OCI-LY1 (cell line): ENCODE measurements at regions not wholly inside any gene's neighbourhood (a gene's known extent, or its start where the extent isn't known, plus 50 kb on each side); places are given as distances from the start of the nearest gene placed in this dataset.

Experiments
- H2AFZ ChIP-seq: fragments of 200-600 bp; sonication (generic), shearing (Covaris generic); 2 replicates; pipeline ENCODE4 v1.6.0; 2014; ENCODE audit warnings: antibody characterized with exemption, mild to moderate bottlenecking, low read length
- H3F3A ChIP-seq: fragments of 200-600 bp; sonication (generic), shearing (Covaris generic); 2 replicates; pipeline ENCODE4 v1.6.0; 2014; ENCODE audit warnings: mild to moderate bottlenecking, antibody characterized with exemption, low read length, moderate library complexity; ENCODE audit not compliant: insufficient read depth
- H3K27ac ChIP-seq: fragments of 200-600 bp; sonication (generic); 2 replicates; pipeline ENCODE4 v1.5.1; 2014; ENCODE audit warnings: low read length, mixed run types, mild to moderate bottlenecking, low read depth; ENCODE audit not compliant: poor library complexity, severe bottlenecking
- H3K27me3 ChIP-seq: fragments of 200-600 bp; sonication (generic); 2 replicates; pipeline ENCODE4 v1.6.0; 2014; ENCODE audit warnings: antibody characterized with exemption, mild to moderate bottlenecking, low read length, moderate library complexity; ENCODE audit not compliant: insufficient read depth
- H3K36me3 ChIP-seq: fragments of 200-600 bp; sonication (generic); 2 replicates; pipeline ENCODE4 v1.6.1; 2014; ENCODE audit warnings: mild to moderate bottlenecking, antibody characterized with exemption, low read length, moderate library complexity, mixed read lengths; ENCODE audit not compliant: insufficient read depth
- H3K4me1 ChIP-seq: fragments of 200-600 bp; sonication (generic); 2 replicates; pipeline ENCODE4 v1.5.1; 2014; ENCODE audit warnings: mild to moderate bottlenecking, low read length, moderate library complexity; ENCODE audit not compliant: insufficient read depth, severe bottlenecking
- H3K4me2 ChIP-seq: fragments of 200-600 bp; sonication (generic), shearing (Covaris generic); 2 replicates; pipeline ENCODE4 v1.6.1; 2014; ENCODE audit warnings: low read length
- H3K4me3 ChIP-seq: fragments of 200-600 bp; sonication (generic); 2 replicates; pipeline ENCODE4 v1.5.1; 2014; ENCODE audit warnings: low read length, low read depth, mild to moderate bottlenecking, mixed read lengths; ENCODE audit not compliant: poor library complexity, severe bottlenecking
- H3K79me2 ChIP-seq: fragments of 200-600 bp; shearing (Covaris generic); 2 replicates; pipeline ENCODE4 v1.6.1; 2016; ENCODE audit warnings: mixed run types, low read length, mixed read lengths; ENCODE audit not compliant: insufficient read depth
- H3K9ac ChIP-seq: fragments of 200-600 bp; sonication (generic), shearing (Covaris generic); 2 replicates; pipeline ENCODE4 v1.6.1; 2014; ENCODE audit warnings: mild to moderate bottlenecking, low read length, mixed read lengths
- H3K9me2 ChIP-seq: fragments of 200-600 bp; sonication (generic), shearing (Covaris generic); 2 replicates; pipeline ENCODE4 v1.6.1; 2014; ENCODE audit warnings: low read depth, mild to moderate bottlenecking, low read length, mixed read lengths
- H3K9me3 ChIP-seq: fragments of 200-600 bp; shearing (Covaris generic); 2 replicates; pipeline ENCODE4 v1.6.1; 2014; ENCODE audit warnings: low read length, mixed read lengths
- H4K20me1 ChIP-seq: fragments of 200-600 bp; sonication (generic), shearing (Covaris generic); 2 replicates; pipeline ENCODE4 v1.6.0; 2016; ENCODE audit warnings: mild to moderate bottlenecking, low read length; ENCODE audit not compliant: insufficient read depth
- CTCF ChIP-seq: fragments of 200-600 bp; sonication (generic), shearing (Covaris generic); IDR thresholded peaks from 2 replicates; pipeline ENCODE4 v1.5.1; 2017; ENCODE audit warnings: mild to moderate bottlenecking, antibody characterized with exemption, low read length, moderate library complexity, mixed read lengths
- EZH2 ChIP-seq: fragments of 200-600 bp; sonication (generic), shearing (Covaris generic); IDR thresholded peaks from 2 replicates; pipeline ENCODE4 v1.8.0; 2017; ENCODE audit warnings: borderline replicate concordance, mixed run types, mild to moderate bottlenecking, antibody characterized with exemption, low read length, moderate library complexity, mixed read lengths

- peaks cover 18% of the 10 kb centered on the region for H3K9me3 ChIP-seq
- H3K79me2 ChIP-seq, result no peaks in the 10 kb centered on the region
- TF ChIP-seq CTCF (no peak), EZH2 (no peak)
These were observed 116.5 kb upstream of the ANKRD30BL start for GRCh38 chr2:132278267-132278666.

GRCh38 chr2:132279344-132279743, 117.6 kb upstream of the ANKRD30BL start:
- Histone ChIP-seq H3K9ac (no peak overlapping the region), H3K9me3 (peaks cover 18% of the 10 kb centered on the region), H3K4me3 (no peak overlapping the region), H3K79me2 (no peaks in the 10 kb centered on the region), H3F3A (no peaks in the 10 kb centered on the region), H3K27me3 (no peaks in the 10 kb centered on the region), H2AFZ (no peak overlapping the region), H3K36me3 (no peaks in the 10 kb centered on the region), H4K20me1 (no peaks in the 10 kb centered on the region), H3K4me2 (no peak overlapping the region), H3K9me2 (no peaks in the 10 kb centered on the region), H3K27ac (no peak overlapping the region), H3K4me1 (peaks cover 20% of the 10 kb centered on the region)
- TF ChIP-seq EZH2 (no peak), CTCF (no peak)

More at GRCh38 chr2:132278267-132278666, 116.5 kb upstream of the ANKRD30BL start:
- Histone ChIP-seq H3K36me3 (no peaks in the 10 kb centered on the region), H3K4me3 (no peak overlapping the region), H3K27me3 (no peaks in the 10 kb centered on the region), H2AFZ (no peak overlapping the region), H3K4me2 (no peak overlapping the region), H3K4me1 (peaks cover 20% of the 10 kb centered on the region), H3K9ac (no peak overlapping the region), H3K27ac (peak overlapping the region; percentile 96), H3K9me2 (no peaks in the 10 kb centered on the region), H4K20me1 (no peaks in the 10 kb centered on the region), H3F3A (no peaks in the 10 kb centered on the region)

- H3K4me2 ChIP-seq, result no peak overlapping the region
- no peak overlapping the region for H3K9ac ChIP-seq
- H3K4me1 ChIP-seq, result peaks cover 20% of the 10 kb centered on the region
- TF ChIP-seq CTCF (no peak), EZH2 (no peak)
- no peaks in the 10 kb centered on the region for H4K20me1 ChIP-seq
- no peaks in the 10 kb centered on the region for H3K27me3 ChIP-seq
- H3K9me3 ChIP-seq, result peaks cover 18% of the 10 kb centered on the region
- H3K27ac ChIP-seq, result no peak overlapping the region
- no peaks in the 10 kb centered on the region for H3K9me2 ChIP-seq
- H3K36me3 ChIP-seq, result no peaks in the 10 kb centered on the region
- no peaks in the 10 kb centered on the region for H3K79me2 ChIP-seq
- H2AFZ ChIP-seq, result no peak overlapping the region
- H3K4me3 ChIP-seq, result no peak overlapping the region
- no peaks in the 10 kb centered on the region for H3F3A ChIP-seq
These were observed 118.3 kb upstream of the ANKRD30BL start for GRCh38 chr2:132279930-132280615.
